Activated CD8-positive, alpha-beta memory T cell treated with anti-CD3 and anti-CD28 coated beads for 36 hours (primary cell): ENCODE measurements at regions not wholly inside any gene's neighbourhood (a gene's known extent, or its start where the extent isn't known, plus 50 kb on each side); places are given as distances from the start of the nearest gene placed in this dataset.

Experiments
- CTCF ChIA-PET: fragments of 350-600 bp; sonication (Branson Sonifier 250); formaldehyde crosslinking; loops from one replicate; lab custom pipeline; 2021; ENCODE audit warnings: antibody characterized with exemption; lab: Charles Lee
- POLR2A ChIA-PET: fragments of 350-600 bp; sonication (Branson Sonifier 250); formaldehyde crosslinking; loops from one replicate; lab custom pipeline; 2021; ENCODE audit warnings: antibody characterized with exemption; lab: Charles Lee

- POLR2A ChIA-PET = no interaction called here
- CTCF ChIA-PET = interaction anchor here (0.9 kb wide), 1 partner anchor 115 kb away, joined by 3 read pairs; no protein-coding TSS in a partner anchor
Observed at GRCh38 chr3:107428051-107428858, 51.0 kb downstream of the CCDC54 start.

- ChIA-PET POLR2A (interaction anchor here (0.6 kb wide), 1 partner anchor 189 kb away, joined by 10 read pairs; no protein-coding TSS in a partner anchor), CTCF (interaction anchor here (0.7 to 2.9 kb wide), 11 partner anchors 8 to 170 kb away, joined by 3 to 14 read pairs (median 3); partner anchors contain the start of gene BBX)
Observed at GRCh38 chr3:107429320-107430181, 52.3 kb downstream of the CCDC54 start.

GRCh38 chr3:107430214-107430995 lies 53.2 kb downstream of the CCDC54 start:
- CTCF ChIA-PET = interaction anchor here (0.8 to 2.9 kb wide), 11 partner anchors 9 to 195 kb away, joined by 3 to 14 read pairs (median 4); partner anchors contain the start of gene BBX

GRCh38 chr3:107430996-107431245 lies 53.7 kb downstream of the CCDC54 start:
- POLR2A ChIA-PET = interaction anchor here (1.2 to 1.5 kb wide), 2 partner anchors 94 to 168 kb away, joined by 3 to 4 read pairs; no protein-coding TSS in a partner anchor
- CTCF ChIA-PET = interaction anchor here (1.1 to 2.9 kb wide), 6 partner anchors 10 to 195 kb away, joined by 3 to 14 read pairs (median 5); partner anchors contain the start of gene BBX

More at GRCh38 chr3:107430214-107430995, 53.2 kb downstream of the CCDC54 start:
- POLR2A ChIA-PET = interaction anchor here (0.6 to 1.2 kb wide), 2 partner anchors 168 to 190 kb away, joined by 3 to 10 read pairs; no protein-coding TSS in a partner anchor

- CTCF ChIA-PET = interaction anchor here (1.3 to 2.9 kb wide), 5 partner anchors 10 to 196 kb away, joined by 4 to 14 read pairs (median 5); no protein-coding TSS in a partner anchor
- POLR2A ChIA-PET = interaction anchor here (1.2 to 1.5 kb wide), 2 partner anchors 93 to 167 kb away, joined by 3 to 4 read pairs; no protein-coding TSS in a partner anchor
Observed at GRCh38 chr3:107431246-107432012, 54.2 kb downstream of the CCDC54 start.

GRCh38 chr3:107432013-107432515 lies 54.8 kb downstream of the CCDC54 start:
- ChIA-PET POLR2A (interaction anchor here (0.6 to 1.5 kb wide), 2 partner anchors 92 to 660 kb away, joined by 3 to 4 read pairs; no protein-coding TSS in a partner anchor), CTCF (interaction anchor here (1.8 kb wide), 1 partner anchor 160 kb away, joined by 6 read pairs; no protein-coding TSS in a partner anchor)

GRCh38 chr3:107432646-107433045 lies 55.4 kb downstream of the CCDC54 start:
- POLR2A ChIA-PET = no interaction called here
- CTCF ChIA-PET = interaction anchor here (1.8 kb wide), 1 partner anchor 161 kb away, joined by 6 read pairs; no protein-coding TSS in a partner anchor

GRCh38 chr3:107436029-107436428 lies 58.8 kb downstream of the CCDC54 start:
- CTCF ChIA-PET = no interaction called here
- POLR2A ChIA-PET = no interaction called here

- ChIA-PET POLR2A (no interaction called here), CTCF (interaction anchor here (1.5 kb wide), 1 partner anchor 9 kb away, joined by 6 read pairs; no protein-coding TSS in a partner anchor)
Observed at GRCh38 chr3:107438671-107439070, 61.4 kb downstream of the CCDC54 start.

- ChIA-PET POLR2A (no interaction called here), CTCF (no interaction called here)
Observed at GRCh38 chr3:107441617-107442016, 64.4 kb downstream of the CCDC54 start.

GRCh38 chr3:107443461-107443860 lies 66.2 kb downstream of the CCDC54 start:
- POLR2A ChIA-PET = no interaction called here
- CTCF ChIA-PET = no interaction called here

GRCh38 chr3:107446706-107447105 lies 69.5 kb downstream of the CCDC54 start:
- POLR2A ChIA-PET = no interaction called here
- CTCF ChIA-PET = no interaction called here

- POLR2A ChIA-PET = no interaction called here
Observed at GRCh38 chr3:107450254-107450893, 72.4 kb upstream of the BBX start.

GRCh38 chr3:107452436-107452835 lies 70.3 kb upstream of the BBX start:
- ChIA-PET CTCF (interaction anchor here (0.9 kb wide), 1 partner anchor 62 kb away, joined by 3 read pairs; no protein-coding TSS in a partner anchor), POLR2A (no interaction called here)

More at GRCh38 chr3:107450254-107450893, 72.4 kb upstream of the BBX start:
- CTCF ChIA-PET = no interaction called here

- CTCF ChIA-PET = interaction anchor here (0.9 to 1.2 kb wide), 2 partner anchors 64 to 218 kb away, joined by 3 read pairs; no protein-coding TSS in a partner anchor
Observed at GRCh38 chr3:107453504-107453903, 69.3 kb upstream of the BBX start.

GRCh38 chr3:107455621-107456020 lies 67.1 kb upstream of the BBX start:
- CTCF ChIA-PET = no interaction called here
- POLR2A ChIA-PET = no interaction called here

More at GRCh38 chr3:107453504-107453903, 69.3 kb upstream of the BBX start:
- POLR2A ChIA-PET = no interaction called here

GRCh38 chr3:107456501-107456900 lies 66.3 kb upstream of the BBX start:
- CTCF ChIA-PET = no interaction called here
- POLR2A ChIA-PET = no interaction called here
